Osteoblast (primary cell): ENCODE measurements at regions not wholly inside any gene's neighbourhood (a gene's known extent, or its start where the extent isn't known, plus 50 kb on each side); places are given as distances from the start of the nearest gene placed in this dataset.

Source experiments
- DNase-seq: peaks from one replicate; pipeline ENCODE4 v3.0.0; 2011; ENCODE audit warnings: low spot score, mixed read lengths; ENCODE audit not compliant: insufficient read length; ENCODE audit errors: missing footprints
- H2AFZ ChIP-seq: 2 replicates; pipeline ENCODE4 v1.6.0; 2011; ENCODE audit warnings: mild to moderate bottlenecking, low read length
- H3K27ac ChIP-seq: 2 replicates; pipeline ENCODE4 v1.5.1; 2011; ENCODE audit warnings: mild to moderate bottlenecking, low read depth, low read length, moderate library complexity
- H3K27me3 ChIP-seq: 2 replicates; pipeline ENCODE4 v1.6.0; 2012; ENCODE audit warnings: mild to moderate bottlenecking, control low read depth, inconsistent platforms, low read length, moderate library complexity; ENCODE audit not compliant: insufficient read depth
- H3K36me3 ChIP-seq: 2 replicates; pipeline ENCODE4 v1.5.1; 2011; ENCODE audit warnings: mild to moderate bottlenecking, low read length, control low read depth, moderate library complexity; ENCODE audit not compliant: insufficient read depth
- H3K4me1 ChIP-seq: 2 replicates; pipeline ENCODE4 v1.5.1; 2011; ENCODE audit warnings: mild to moderate bottlenecking, low read length, control low read depth, moderate library complexity; ENCODE audit not compliant: insufficient read depth
- H3K4me2 ChIP-seq: 2 replicates; pipeline ENCODE4 v1.6.0; 2011; ENCODE audit warnings: mild to moderate bottlenecking, low read length; ENCODE audit not compliant: insufficient read depth
- H3K4me3 ChIP-seq: fragments of 200-600 bp; sonication (generic); 3 replicates; pipeline ENCODE4 v1.5.1; 2012; ENCODE audit warnings: mild to moderate bottlenecking, low read length, inconsistent platforms; ENCODE audit not compliant: insufficient read depth
- H3K79me2 ChIP-seq: 2 replicates; pipeline ENCODE4 v1.6.0; 2012; ENCODE audit warnings: mild to moderate bottlenecking, low read length, control low read depth, inconsistent platforms; ENCODE audit not compliant: insufficient read depth
- H3K9me3 ChIP-seq: 2 replicates; pipeline ENCODE4 v1.5.1; 2011; ENCODE audit warnings: low read depth, low read length, control low read depth
- H4K20me1 ChIP-seq: 2 replicates; pipeline ENCODE4 v1.6.0; 2012; ENCODE audit warnings: mild to moderate bottlenecking, low read length, control low read depth; ENCODE audit not compliant: insufficient read depth
- CTCF ChIP-seq: IDR thresholded peaks from 2 replicates; pipeline ENCODE4 v1.5.1; 2011; ENCODE audit warnings: mild to moderate bottlenecking, low read depth, low read length, moderate library complexity; ENCODE audit errors: extremely low read depth

- no peak overlapping the region for H3K4me2 ChIP-seq
- H4K20me1 ChIP-seq, result no peaks in the 10 kb centered on the region
- H3K9me3 ChIP-seq, result no peaks in the 10 kb centered on the region
- H2AFZ ChIP-seq, result no peak overlapping the region
- H3K27ac ChIP-seq, result no peak overlapping the region
- no peak for DNase-seq
- no peak for TF ChIP-seq CTCF
- H3K4me3 ChIP-seq, result no peak overlapping the region
- no peaks in the 10 kb centered on the region for H3K36me3 ChIP-seq
- peaks cover 2% of the 10 kb centered on the region for H3K27me3 ChIP-seq
- peaks cover 4% of the 10 kb centered on the region for H3K4me1 ChIP-seq
- H3K79me2 ChIP-seq, result no peaks in the 10 kb centered on the region
Measured at GRCh38 chr5:61619289-61619688, 287.2 kb downstream of the ZSWIM6 start.

GRCh38 chr5:61619777-61620518, 287.9 kb downstream of the ZSWIM6 start:
- DNase-seq, result no peak
- H3K4me3 ChIP-seq, result no peak overlapping the region
- H3K9me3 ChIP-seq, result no peaks in the 10 kb centered on the region
- H3K27me3 ChIP-seq, result peaks cover 2% of the 10 kb centered on the region
- no peak for TF ChIP-seq CTCF
- H3K36me3 ChIP-seq, result no peaks in the 10 kb centered on the region
- H3K4me2 ChIP-seq, result no peak overlapping the region
- no peak overlapping the region for H3K27ac ChIP-seq
- no peak overlapping the region for H2AFZ ChIP-seq
- H4K20me1 ChIP-seq, result no peaks in the 10 kb centered on the region
- H3K79me2 ChIP-seq, result no peaks in the 10 kb centered on the region
- H3K4me1 ChIP-seq, result peaks cover 4% of the 10 kb centered on the region

- Histone ChIP-seq H3K27me3 (peaks cover 2% of the 10 kb centered on the region), H2AFZ (no peak overlapping the region), H3K4me1 (peaks cover 4% of the 10 kb centered on the region), H3K4me2 (no peak overlapping the region), H3K27ac (no peak overlapping the region), H4K20me1 (no peaks in the 10 kb centered on the region), H3K36me3 (no peaks in the 10 kb centered on the region), H3K79me2 (no peaks in the 10 kb centered on the region), H3K9me3 (no peaks in the 10 kb centered on the region), H3K4me3 (no peak overlapping the region)
- TF ChIP-seq CTCF, result no peak
- no peak for DNase-seq
Measured at GRCh38 chr5:61620699-61621182, 288.7 kb downstream of the ZSWIM6 start.

- no peaks in the 10 kb centered on the region for H3K36me3 ChIP-seq
- no peaks in the 10 kb centered on the region for H3K9me3 ChIP-seq
- H3K4me3 ChIP-seq, result no peak overlapping the region
- H2AFZ ChIP-seq, result no peak overlapping the region
- H3K27ac ChIP-seq, result no peak overlapping the region
- no peaks in the 10 kb centered on the region for H3K79me2 ChIP-seq
- no peak overlapping the region for H3K4me2 ChIP-seq
- peaks cover 4% of the 10 kb centered on the region for H3K4me1 ChIP-seq
- no peaks in the 10 kb centered on the region for H4K20me1 ChIP-seq
- TF ChIP-seq CTCF, result no peak
- no peaks in the 10 kb centered on the region for H3K27me3 ChIP-seq
- no peak for DNase-seq
Measured at GRCh38 chr5:61621202-61621650, 289.2 kb downstream of the ZSWIM6 start.
